H1 (cell line): ENCODE measurements at regions not wholly inside any gene's neighbourhood (a gene's known extent, or its start where the extent isn't known, plus 50 kb on each side); places are given as distances from the start of the nearest gene placed in this dataset.

Experiments
- CTCF ChIA-PET: fragments of 300-600 bp; sonication (Branson Sonifier 250); formaldehyde crosslinking; loops from one replicate; lab custom pipeline; 2021; ENCODE audit not compliant: partially characterized antibody; lab: Charles Lee
- POLR2A ChIA-PET: fragments of 300-600 bp; sonication (Branson Sonifier 250); formaldehyde crosslinking; loops from one replicate; lab custom pipeline; 2021; ENCODE audit warnings: inconsistent platforms; ENCODE audit not compliant: partially characterized antibody; lab: Charles Lee
- DNase-seq, 2 experiments: peaks; one replicate each; pipeline versions ENCODE4 v3.0.0 to v3.0.0-alpha.2; 2010 to 2022; ENCODE audit warnings: low spot score in 2 of 2, low read depth in 1 of 2, mixed read lengths in 1 of 2
- FAIRE-seq: peaks from 2 replicates; lab custom pipeline; 2011; peaks lifted over from hg19 to GRCh38; lab: Jason Lieb, UNC
- H2AFZ ChIP-seq: 2 replicates; pipeline ENCODE4 v1.8.1; 2012; ENCODE audit warnings: low read length, inconsistent platforms
- H2AK5ac ChIP-seq: 2 replicates; pipeline ENCODE4 v1.6.1; 2013; ENCODE audit warnings: low read depth, low read length
- H2BK120ac ChIP-seq: replicated peaks from 2 replicates; pipeline ENCODE3; 2013; ENCODE audit warnings: low read depth, low read length, inconsistent platforms
- H2BK12ac ChIP-seq: 2 replicates; pipeline ENCODE4 v1.6.1; 2013; ENCODE audit warnings: low read depth, low read length
- H2BK15ac ChIP-seq: 2 replicates; pipeline ENCODE4 v1.6.1; 2013; ENCODE audit warnings: low read length
- H2BK20ac ChIP-seq: 2 replicates; pipeline ENCODE4 v1.6.1; 2013; ENCODE audit warnings: low read length
- H2BK5ac ChIP-seq: 2 replicates; pipeline ENCODE4 v1.6.1; 2013; ENCODE audit warnings: low read depth, low read length
- H3K14ac ChIP-seq: 2 replicates; pipeline ENCODE4 v1.6.1; 2013; ENCODE audit warnings: inconsistent platforms; ENCODE audit not compliant: insufficient read length
- H3K18ac ChIP-seq: 2 replicates; pipeline ENCODE4 v1.6.1; 2013; ENCODE audit warnings: low read length; ENCODE audit errors: extremely low read depth
- H3K23ac ChIP-seq: 2 replicates; pipeline ENCODE4 v1.6.1; 2013; ENCODE audit warnings: inconsistent platforms; ENCODE audit not compliant: insufficient read length
- H3K23me2 ChIP-seq: 2 replicates; pipeline ENCODE4 v1.6.1; 2013; ENCODE audit warnings: low read depth, low read length
- H3K27ac ChIP-seq: 2 replicates; pipeline ENCODE4 v1.6.1; 2011; ENCODE audit warnings: low read depth, low read length, inconsistent platforms
- H3K27me3 ChIP-seq, 4 experiments: replicated peaks in 1 of 4; 1 replicate in 1 of 4; 2 replicates in 3 of 4; pipeline versions ENCODE4 v1.6.1 to v1.8.1; 2011 to 2013; ENCODE audit warnings: low read length in 3 of 4, mild to moderate bottlenecking in 3 of 4, inconsistent platforms in 2 of 4, mixed read lengths in 2 of 4, moderate library complexity in 1 of 4; ENCODE audit not compliant: control insufficient read depth in 3 of 4, insufficient read depth in 3 of 4; ENCODE audit errors: extremely low read depth in 1 of 4
- H3K36me3 ChIP-seq, 4 experiments: 2 replicates each; pipeline versions ENCODE4 v1.6.1 to v1.8.1; 2011 to 2013; ENCODE audit warnings: mild to moderate bottlenecking in 4 of 4, low read length in 3 of 4, moderate library complexity in 2 of 4, control low read depth in 1 of 4, inconsistent platforms in 1 of 4; ENCODE audit not compliant: insufficient read depth in 4 of 4, control insufficient read depth in 2 of 4
- H3K4ac ChIP-seq: replicated peaks from 2 replicates; pipeline ENCODE3; 2013; ENCODE audit warnings: low read length, low read depth, mixed read lengths, inconsistent platforms; ENCODE audit not compliant: insufficient read length
- H3K4me1 ChIP-seq, 4 experiments: replicated peaks in 1 of 4; 1 replicate in 1 of 4; 2 replicates in 3 of 4; pipeline versions ENCODE4 v1.6.1 to v1.8.1; 2011 to 2013; ENCODE audit warnings: low read length in 3 of 4, inconsistent platforms in 2 of 4, mixed read lengths in 1 of 4; ENCODE audit not compliant: insufficient read depth in 4 of 4, control insufficient read depth in 3 of 4
- H3K4me2 ChIP-seq, 2 experiments: 2 replicates each; pipeline versions ENCODE4 v1.6.1 to v1.8.1; 2011 to 2013; ENCODE audit warnings: low read depth in 2 of 2, low read length in 2 of 2, control low read depth in 1 of 2, inconsistent platforms in 1 of 2, mild to moderate bottlenecking in 1 of 2; ENCODE audit not compliant: insufficient read depth in 1 of 2
- H3K4me3 ChIP-seq, 4 experiments: fragments of 200-600, 300-600 bp in 1 of 4; sonication (generic), shearing (Covaris generic), sonication (Bioruptor Twin) in 1 of 4; 2 replicates each; pipeline versions ENCODE4 v1.5.1 to v1.8.1; 2011 to 2016; ENCODE audit warnings: low read length in 4 of 4, low read depth in 3 of 4, control low read depth in 2 of 4, inconsistent platforms in 2 of 4, mild to moderate bottlenecking in 2 of 4, mixed read lengths in 1 of 4, moderate library complexity in 1 of 4; ENCODE audit not compliant: insufficient read depth in 2 of 4; ENCODE audit errors: extremely low read depth in 1 of 4
- H3K56ac ChIP-seq: replicated peaks from 2 replicates; pipeline ENCODE3; 2013; ENCODE audit warnings: low read depth, mild to moderate bottlenecking, mixed read lengths, low read length, inconsistent platforms; ENCODE audit not compliant: insufficient read length
- H3K79me1 ChIP-seq: 2 replicates; pipeline ENCODE4 v1.6.1; 2013; ENCODE audit warnings: low read depth, low read length, control low read depth
- H3K79me2 ChIP-seq, 2 experiments: 2 replicates each; pipeline versions ENCODE4 v1.6.1 to v1.8.1; 2012 to 2013; ENCODE audit warnings: low read length in 2 of 2, mild to moderate bottlenecking in 2 of 2, inconsistent platforms in 1 of 2; ENCODE audit not compliant: insufficient read depth in 2 of 2, control insufficient read depth in 1 of 2
- H3K9ac ChIP-seq, 4 experiments: replicated peaks in 1 of 4; 1 replicate in 1 of 4; 2 replicates in 3 of 4; pipeline versions ENCODE4 v1.6.1 to v1.8.1; 2011 to 2013; ENCODE audit warnings: low read depth in 3 of 4, low read length in 3 of 4, control low read depth in 2 of 4, mild to moderate bottlenecking in 2 of 4, moderate library complexity in 2 of 4, inconsistent platforms in 1 of 4; ENCODE audit errors: extremely low read depth in 1 of 4
- H3K9me3 ChIP-seq, 2 experiments: 2 replicates each; pipeline versions ENCODE4 v1.6.1 to v1.8.1; 2012 to 2013; ENCODE audit warnings: mild to moderate bottlenecking in 2 of 2, moderate library complexity in 2 of 2, control low read depth in 1 of 2, inconsistent platforms in 1 of 2, low read depth in 1 of 2, low read length in 1 of 2, mixed read lengths in 1 of 2; ENCODE audit not compliant: insufficient read depth in 2 of 2
- H4K20me1 ChIP-seq, 2 experiments: replicated peaks in 1 of 2; 2 replicates each; pipeline versions ENCODE3 to v1.8.1; 2011 to 2013; ENCODE audit warnings: inconsistent platforms in 2 of 2, low read length in 2 of 2, mild to moderate bottlenecking in 1 of 2; ENCODE audit not compliant: insufficient read depth in 2 of 2, control insufficient read depth in 1 of 2
- H4K5ac ChIP-seq: 2 replicates; pipeline ENCODE4 v1.6.1; 2013; ENCODE audit warnings: low read length, low read depth, mixed read lengths, inconsistent platforms; ENCODE audit not compliant: insufficient read length
- H4K8ac ChIP-seq: 2 replicates; pipeline ENCODE4 v1.8.0; 2013; ENCODE audit warnings: mild to moderate bottlenecking, moderate library complexity, low read length, inconsistent platforms; ENCODE audit not compliant: insufficient read depth; ENCODE audit errors: extremely low read depth
- H4K91ac ChIP-seq: replicated peaks from 2 replicates; pipeline ENCODE3; 2013; ENCODE audit warnings: low read length, mixed read lengths, inconsistent platforms; ENCODE audit not compliant: insufficient read length
- BRCA1 ChIP-seq: IDR thresholded peaks from 2 replicates; pipeline ENCODE4 v1.6.1; 2012; ENCODE audit warnings: low read depth, low read length, improper control_type of control experiment
- CBX8 ChIP-seq: fragments of 300-800, 300-1000 bp; sonication (generic); IDR thresholded peaks from 2 replicates; pipeline ENCODE4 v1.7.1; 2016; ENCODE audit warnings: low read depth, low read length, borderline replicate concordance
- CEBPB ChIP-seq: IDR thresholded peaks from 2 replicates; pipeline ENCODE4 v1.6.1; 2012; ENCODE audit warnings: low read depth, low read length
- EP300 ChIP-seq, 2 experiments: IDR thresholded peaks; 1 replicate in 1 of 2; 2 replicates in 1 of 2; pipeline ENCODE4 v1.6.1; 2011 to 2012; ENCODE audit warnings: low read depth in 2 of 2, low read length in 2 of 2, mild to moderate bottlenecking in 2 of 2, borderline replicate concordance in 1 of 2, inconsistent platforms in 1 of 2, moderate library complexity in 1 of 2
- HDAC2 ChIP-seq, 2 experiments: fragments of 300-600 bp in 1 of 2; sonication (generic) in 1 of 2; IDR thresholded peaks; 2 replicates each; pipeline ENCODE4 v1.6.1; 2011 to 2012; ENCODE audit warnings: low read depth in 2 of 2, low read length in 2 of 2, mild to moderate bottlenecking in 2 of 2, moderate library complexity in 2 of 2, borderline replicate concordance in 1 of 2, inconsistent platforms in 1 of 2
- JUN ChIP-seq: IDR thresholded peaks from 2 replicates; pipeline ENCODE4 v1.6.1; 2011; ENCODE audit warnings: low read depth, mild to moderate bottlenecking, improper control_type of control experiment, low read length
- MAFK ChIP-seq: IDR thresholded peaks from 2 replicates; pipeline ENCODE4 v1.6.1; 2012; ENCODE audit warnings: low read depth, mild to moderate bottlenecking, improper control_type of control experiment, low read length
- RFX5 ChIP-seq: IDR thresholded peaks from 2 replicates; pipeline ENCODE4 v1.6.1; 2011; ENCODE audit warnings: low read depth, low read length, improper control_type of control experiment, borderline replicate concordance
- SAP30 ChIP-seq: fragments of 300-600 bp; sonication (generic); IDR thresholded peaks from 2 replicates; pipeline ENCODE4 v1.7.1; 2012; ENCODE audit warnings: low read length, moderate library complexity, mild to moderate bottlenecking, inconsistent platforms; ENCODE audit not compliant: insufficient read depth, insufficient replicate concordance
- SIN3A ChIP-seq, 2 experiments: IDR thresholded peaks in 1 of 2; conservative IDR thresholded peaks in 1 of 2; 2 replicates each; pipeline ENCODE4 v1.6.1; 2011 to 2012; ENCODE audit warnings: low read length in 2 of 2, improper control_type of control experiment in 1 of 2, low read depth in 1 of 2, mild to moderate bottlenecking in 1 of 2
- SP1 ChIP-seq: IDR thresholded peaks from 2 replicates; pipeline ENCODE4 v1.6.1; 2011; ENCODE audit warnings: low read depth, low read length
- SRF ChIP-seq: IDR thresholded peaks from 2 replicates; pipeline ENCODE4 v1.6.1; 2011; ENCODE audit warnings: mild to moderate bottlenecking, low read depth, low read length, moderate library complexity
- TCF12 ChIP-seq: IDR thresholded peaks from 2 replicates; pipeline ENCODE4 v1.6.1; 2011; ENCODE audit warnings: low read depth, mild to moderate bottlenecking, low read length
- WGBS, 2 experiments: shearing (Covaris generic) in 1 of 2; methylation state at CpG; one replicate each; pipeline versions ENCODE4 v1.1.6 to v1.1.7; 2013 to 2015; ENCODE audit warnings: low lambda C conversion rate in 2 of 2, mixed read lengths in 2 of 2, inconsistent platforms in 1 of 2, low coverage in 1 of 2, missing lambda C conversion rate in 1 of 2; ENCODE audit not compliant: insufficient replicate concordance in 2 of 2, insufficient coverage in 1 of 2, insufficient read length in 1 of 2; ENCODE audit errors: extremely low coverage in 1 of 2, missing lambda C conversion rate in 1 of 2; 5-methylcytosine and 5-hydroxymethylcytosine counted together
- TF ChIP-seq, protein P1 (sequence below): IDR thresholded peaks from 2 replicates; pipeline ENCODE4 v1.6.1; 2011; ENCODE audit warnings: low read depth, mild to moderate bottlenecking, low read length; ENCODE audit not compliant: insufficient read depth

DNA sequence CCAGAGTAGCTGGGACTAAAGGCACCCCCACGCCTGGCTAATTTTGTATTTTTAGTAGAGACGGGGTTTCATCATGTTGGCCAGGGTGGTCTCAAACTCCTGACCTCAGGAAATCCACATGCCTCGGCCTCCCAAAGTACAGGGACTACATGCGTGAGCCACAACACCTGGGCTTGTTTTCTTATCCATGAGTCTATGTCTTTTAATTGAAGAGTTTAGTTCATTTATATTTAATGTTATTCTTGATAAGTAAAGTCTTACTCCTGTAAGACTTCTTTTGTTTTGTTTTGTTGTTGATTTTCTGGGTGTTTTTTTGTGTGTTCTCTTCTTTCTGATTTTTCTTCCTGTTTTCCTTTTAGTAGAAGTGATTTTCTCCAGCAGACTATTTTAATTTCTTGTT lies 621.0 kb downstream of the LTN1 start:
- Histone ChIP-seq H2BK15ac (no peak overlapping the region), H4K20me1 (no peaks in the 10 kb centered on the region), H3K79me1 (no peaks in the 10 kb centered on the region), H3K9ac (no peak overlapping the region), H3K4me2 (no peak overlapping the region), H3K36me3 (no peaks in the 10 kb centered on the region), H2BK12ac (no peak overlapping the region), H2BK120ac (no peak overlapping the region), H3K14ac (no peak overlapping the region), H3K79me2 (no peaks in the 10 kb centered on the region), H3K4me3 (no peak overlapping the region), H3K9me3 (no peaks in the 10 kb centered on the region), H2AFZ (no peak overlapping the region), H3K27ac (no peak overlapping the region), H3K18ac (no peak overlapping the region), H2BK5ac (no peak overlapping the region), H3K56ac (no peak overlapping the region), H3K23me2 (no peaks in the 10 kb centered on the region), H2AK5ac (no peak overlapping the region), H4K8ac (no peak overlapping the region), H2BK20ac (no peak overlapping the region), H4K5ac (no peak overlapping the region), H3K27me3 (no peaks in the 10 kb centered on the region), H3K4ac (no peak overlapping the region), H4K91ac (no peak overlapping the region), H3K23ac (no peak overlapping the region), H3K4me1 (no peaks in the 10 kb centered on the region)
- ChIA-PET CTCF (no interaction called here), POLR2A (no interaction called here)
- no peak for FAIRE-seq
- no peak for DNase-seq
- WGBS, 2 experiments, result 89% methylated on average over 4 of the region's 4 CpGs; no CpG with 5 or more reads in 1 of the 2 experiments
- TF ChIP-seq, protein P1, sequence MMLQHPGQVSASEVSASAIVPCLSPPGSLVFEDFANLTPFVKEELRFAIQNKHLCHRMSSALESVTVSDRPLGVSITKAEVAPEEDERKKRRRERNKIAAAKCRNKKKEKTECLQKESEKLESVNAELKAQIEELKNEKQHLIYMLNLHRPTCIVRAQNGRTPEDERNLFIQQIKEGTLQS, result no peak
- no peak for TF ChIP-seq CBX8
- TF ChIP-seq EP300 (IDR thresholded peaks at IDR 0.05; ENCODE audit: borderline replicate concordance in 1 of 2, low read depth in 2 of 2, low read length in 2 of 2), result no peak
- no peak for TF ChIP-seq JUN
- no peak for TF ChIP-seq MAFK
- no peak for TF ChIP-seq BRCA1
- no peak for TF ChIP-seq SAP30
- no peak for TF ChIP-seq SRF
- TF ChIP-seq CEBPB, result no peak
- no peak for TF ChIP-seq RFX5
- TF ChIP-seq TCF12, result no peak
- no peak for TF ChIP-seq HDAC2 (IDR thresholded peaks at IDR 0.05; ENCODE audit: borderline replicate concordance in 1 of 2, low read depth in 2 of 2, low read length in 2 of 2)
- no peak for TF ChIP-seq SIN3A (conservative IDR thresholded peaks at IDR 0.05 in 1 of 2, IDR thresholded peaks at IDR 0.05 in 1 of 2; ENCODE audit: low read depth in 1 of 2, low read length in 2 of 2)
- no peak for TF ChIP-seq SP1
